Left hindlimb (tissue), 1 donor: ENCODE measurements at regions not wholly inside any gene's neighbourhood (a gene's known extent, or its start where the extent isn't known, plus 50 kb on each side); places are given as distances from the start of the nearest gene placed in this dataset.
"Not testable (repeated sequence)": the region's sequence is repeated elsewhere in the genome, so short reads cannot be mapped to it uniquely, and the experiment has no call there.

Source experiments
- DNase-seq: peaks from one replicate; pipeline ENCODE4 v3.0.0-alpha.2; 2018

DNA sequence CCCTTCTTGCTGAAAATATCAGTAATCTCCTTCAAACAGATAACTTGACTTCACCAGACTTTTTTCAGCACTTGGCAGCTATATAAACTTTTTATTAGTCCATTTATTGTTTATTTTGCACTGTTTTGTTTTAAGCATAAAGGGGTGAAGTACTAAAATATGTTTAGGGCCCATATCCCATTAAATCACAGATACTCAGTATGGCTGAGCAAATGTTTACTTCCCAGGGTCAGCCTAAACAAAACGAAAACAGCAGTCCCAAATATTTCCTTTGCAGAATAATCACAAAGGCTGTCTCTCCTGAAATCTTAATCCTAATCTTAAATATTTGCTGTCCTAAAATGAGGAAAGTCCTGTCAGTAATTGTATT lies 649.6 kb downstream of the TNS3 start:
- no peak for DNase-seq

DNA sequence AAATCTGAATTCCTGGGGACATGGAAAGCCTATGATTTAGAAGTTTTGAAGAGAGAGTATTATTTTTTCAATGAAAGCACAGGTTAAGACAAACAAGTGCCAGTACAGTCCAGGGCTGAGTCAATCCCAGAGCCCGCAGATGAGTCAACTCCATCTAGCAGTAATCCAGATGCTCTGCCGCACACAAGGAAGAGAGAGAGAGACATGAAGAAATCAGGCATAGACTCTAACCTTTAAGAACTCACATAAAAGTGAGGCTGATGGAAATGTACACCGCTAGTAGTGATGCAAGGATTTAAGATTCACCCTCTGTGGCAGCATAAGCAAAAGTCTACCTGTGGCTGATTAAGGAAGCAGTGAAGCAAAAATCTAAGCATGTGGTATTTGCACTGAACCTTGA lies 651.5 kb downstream of the TNS3 start:
- DNase-seq: no peak

DNA sequence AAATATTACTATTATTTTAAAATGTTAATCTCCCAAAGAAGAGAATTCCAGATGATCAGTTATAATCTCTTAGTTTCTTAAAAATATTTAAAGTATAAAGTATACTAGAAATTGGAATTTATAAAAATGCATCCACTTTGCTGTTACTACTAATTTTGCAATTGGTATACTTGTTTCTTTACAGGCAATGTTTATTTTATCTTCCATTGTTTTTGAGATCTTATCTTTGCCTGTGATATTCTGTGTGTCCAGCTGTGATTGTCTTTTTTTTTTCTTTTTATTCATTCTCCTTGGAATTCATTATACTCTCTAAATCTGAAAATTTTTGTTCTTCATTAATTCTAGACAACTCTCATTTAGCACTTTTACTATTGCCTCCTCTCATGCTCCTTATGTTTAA lies 652.6 kb downstream of the TNS3 start:
- DNase-seq: no peak

DNA sequence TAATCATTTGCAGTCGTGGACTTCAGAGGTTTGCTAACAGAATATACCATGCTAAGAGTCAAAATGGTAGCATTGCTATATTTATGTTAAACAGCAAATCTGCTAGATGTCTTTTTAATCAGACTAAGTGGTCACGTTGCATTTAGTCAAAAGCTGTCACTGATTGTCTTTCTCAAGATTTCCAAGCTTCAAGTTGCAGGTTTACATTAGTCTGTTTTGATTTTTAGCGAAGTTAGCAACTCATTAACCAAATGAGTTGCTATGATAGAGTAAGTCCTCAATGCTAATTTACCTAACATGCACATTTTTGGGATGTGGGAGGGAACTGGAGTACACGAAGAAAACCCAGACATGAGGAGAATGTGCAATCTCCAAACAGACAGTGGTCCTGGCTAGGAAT lies 653.2 kb downstream of the TNS3 start:
- DNase-seq: no peak

DNA sequence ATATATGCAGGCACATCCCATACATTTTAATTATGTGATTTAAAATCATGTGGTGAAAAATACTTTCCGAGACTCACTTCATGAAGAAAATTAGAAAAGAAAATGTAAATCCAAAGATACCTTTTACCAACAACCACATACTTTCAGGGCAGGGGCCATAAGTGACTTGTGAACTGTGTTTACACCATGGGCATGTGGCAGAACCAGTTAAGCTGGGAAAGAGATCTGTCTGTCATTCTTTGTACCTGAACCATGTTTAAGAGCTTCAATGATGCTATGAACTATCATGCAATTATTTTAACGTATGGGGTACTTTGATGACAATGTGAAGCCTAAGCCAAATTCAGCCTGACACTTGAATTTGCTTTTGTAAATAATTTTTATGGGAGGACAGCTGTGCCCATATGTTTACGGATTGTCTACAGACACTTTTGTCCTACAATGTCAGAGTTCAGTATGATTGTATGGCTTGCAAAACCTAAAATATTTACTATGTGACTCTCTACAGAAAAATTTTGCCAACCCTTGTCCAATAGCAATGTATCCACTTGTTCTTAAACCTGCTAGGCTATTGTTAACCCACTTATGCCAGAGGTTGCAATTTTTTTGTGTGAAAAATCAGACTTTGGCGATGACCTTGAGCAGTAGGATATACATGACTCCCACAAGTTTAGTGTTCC lies 654.6 kb downstream of the TNS3 start:
- DNase-seq: no peak

DNA sequence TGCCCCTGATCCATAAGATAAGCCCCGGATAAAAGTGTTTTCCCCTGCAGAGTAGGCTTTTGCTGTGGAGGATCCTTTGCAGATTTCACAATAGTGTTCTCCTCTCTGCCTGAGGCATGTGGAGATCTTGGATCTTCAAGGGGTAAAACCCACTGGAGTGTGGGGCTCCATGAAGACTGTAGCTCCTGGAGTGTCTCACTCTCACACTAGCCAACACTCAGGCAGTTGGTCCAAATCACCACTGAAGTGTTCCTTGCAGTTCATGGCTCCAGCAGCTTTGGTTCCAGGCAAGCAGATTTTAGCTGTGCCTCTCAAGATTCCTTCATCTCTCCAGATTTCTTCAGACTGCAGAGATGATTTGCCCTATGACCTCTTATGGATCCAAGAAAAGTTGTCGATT lies 665.3 kb downstream of the TNS3 start:
- DNase-seq: no peak

DNA sequence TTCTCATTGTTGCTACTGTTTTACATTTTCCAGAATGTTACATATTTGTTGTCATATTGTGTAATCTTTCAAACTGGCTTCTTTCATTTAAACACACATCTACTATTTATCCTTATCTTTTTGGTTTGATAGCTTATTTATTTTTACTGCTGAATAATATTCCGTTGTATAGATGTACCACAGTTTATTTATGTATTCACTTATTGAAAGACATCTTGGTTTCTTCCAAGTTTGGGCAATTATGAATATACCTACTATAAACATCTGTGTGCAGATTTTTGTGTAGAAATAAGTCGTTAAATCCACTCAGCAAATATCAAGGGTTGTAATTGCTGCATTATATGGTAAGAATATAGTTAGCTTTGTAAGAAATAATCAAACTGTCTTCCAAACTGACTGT lies 669.2 kb downstream of the TNS3 start:
- DNase-seq: no peak

DNA sequence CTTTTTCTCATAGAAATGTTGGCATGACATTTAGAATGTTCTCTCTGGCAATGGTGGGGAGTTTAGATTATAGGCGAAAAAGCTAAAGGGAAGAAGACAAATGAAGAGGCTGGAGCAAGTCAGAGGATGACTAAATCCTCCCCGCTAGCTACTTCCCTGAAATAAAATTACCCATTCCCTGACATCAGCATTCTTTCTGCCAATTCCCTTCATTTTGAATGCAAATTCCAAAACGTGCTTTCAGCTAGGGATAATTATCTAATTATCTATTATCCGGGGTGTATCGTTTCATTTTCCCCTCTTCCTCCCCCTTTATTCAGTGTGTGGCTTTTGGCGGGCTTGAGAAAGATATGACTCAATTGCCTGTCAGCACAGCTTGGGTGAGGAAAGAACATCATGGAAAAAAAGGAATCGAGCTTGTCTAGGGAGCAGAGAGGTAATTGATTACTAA lies 672.3 kb downstream of the TNS3 start:
- DNase-seq: no peak

DNA sequence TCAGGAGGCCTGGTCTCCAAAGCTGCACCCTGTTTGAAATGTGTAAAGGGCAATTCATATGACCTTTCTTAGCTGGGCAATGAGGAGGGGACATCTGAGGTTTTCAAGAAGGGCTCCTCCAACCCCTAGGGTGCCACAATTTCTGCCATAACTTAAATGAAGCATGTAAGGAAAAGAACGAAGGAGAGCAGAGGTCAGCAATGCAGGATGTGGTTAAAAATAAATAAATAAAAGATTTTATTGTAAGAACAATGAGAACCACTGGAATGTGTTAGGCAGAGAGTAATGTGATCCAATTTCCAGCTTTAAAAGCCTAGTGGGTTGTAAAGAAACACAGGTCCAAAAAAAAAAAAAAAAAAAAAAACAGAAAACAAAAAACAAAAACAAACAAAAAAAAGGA lies 673.1 kb downstream of the TNS3 start:
- no peak for DNase-seq

DNA sequence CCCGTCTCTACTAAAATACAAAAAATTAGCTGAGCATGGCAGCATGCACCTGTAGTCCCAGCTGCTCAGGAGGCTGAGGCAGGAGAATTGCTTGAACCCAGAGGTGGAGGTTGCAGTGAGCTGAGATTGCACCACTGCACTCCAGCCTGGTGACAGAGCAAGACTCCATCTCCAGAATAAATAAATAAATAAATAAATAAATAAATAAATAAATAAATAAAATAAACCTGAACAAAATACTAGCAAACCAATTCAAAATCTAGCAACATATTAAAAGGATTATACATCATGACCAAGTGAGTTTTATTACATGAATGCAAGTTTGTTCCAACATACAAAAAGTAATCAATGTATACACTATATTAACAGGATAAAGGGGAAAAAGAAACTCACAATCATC lies 677.4 kb downstream of the TNS3 start:
- DNase-seq: not testable (repeated sequence)

DNA sequence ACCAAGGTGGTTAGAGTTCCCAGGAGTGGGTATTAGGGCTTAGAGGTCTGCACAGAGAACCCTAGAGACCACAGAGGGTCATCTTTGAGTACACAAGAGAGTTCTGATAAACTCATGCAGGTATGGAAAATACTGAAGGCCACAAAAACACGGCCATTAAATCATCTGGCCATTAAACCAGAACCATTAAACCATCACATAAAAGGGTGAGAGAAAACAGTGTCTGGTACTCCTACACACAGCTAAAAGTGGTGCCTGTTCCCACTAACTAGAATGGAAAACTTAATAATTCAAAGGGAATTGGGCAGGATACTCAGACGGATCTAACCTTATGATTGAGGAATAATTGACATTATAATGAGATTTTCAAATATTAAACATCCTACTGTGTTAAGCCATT lies 679.4 kb downstream of the TNS3 start:
- DNase-seq: no peak

DNA sequence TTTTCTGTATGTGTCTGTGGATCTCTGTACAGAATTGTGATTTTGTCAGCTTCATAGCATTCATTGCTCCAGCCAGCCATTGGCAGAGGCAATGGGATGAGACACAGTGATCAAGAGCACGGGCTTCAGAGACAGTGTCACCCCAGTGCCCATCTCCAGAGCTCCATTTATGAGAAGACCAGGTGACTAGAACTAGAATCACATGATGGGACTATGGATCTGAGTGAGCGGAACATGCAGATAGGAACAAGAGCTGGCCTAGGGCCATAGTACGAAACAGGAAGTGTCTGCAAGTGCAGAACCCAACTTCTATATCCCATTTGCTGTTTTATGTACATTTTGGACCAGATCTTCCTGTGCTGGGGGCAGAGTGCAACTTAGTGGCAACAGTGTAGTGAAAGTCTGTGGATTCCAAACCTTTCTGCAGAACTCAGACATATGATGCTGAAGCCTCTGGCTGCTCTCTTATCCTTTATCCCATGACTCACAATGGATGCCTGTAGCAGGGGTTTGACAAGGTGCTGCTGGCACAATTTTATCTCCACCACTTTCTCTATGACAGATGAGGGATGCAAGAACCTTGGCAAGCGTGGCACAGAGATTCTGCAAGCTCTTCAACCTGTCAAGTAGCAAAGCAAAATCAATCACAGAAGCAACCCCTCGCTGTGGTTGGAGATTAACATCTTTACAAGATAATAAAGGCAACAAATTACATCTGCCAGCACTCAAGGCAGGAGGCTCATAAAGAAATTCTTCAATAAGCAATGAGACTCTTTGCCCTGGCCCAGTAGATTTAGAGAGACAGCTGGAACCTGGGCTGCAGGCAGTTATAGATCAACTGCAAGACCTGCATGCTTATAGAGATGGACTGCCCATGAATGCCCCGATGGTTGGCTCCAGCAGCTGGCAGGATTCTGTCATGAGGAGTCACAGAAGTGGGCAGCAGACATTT lies 681.3 kb downstream of the TNS3 start:
- no peak for DNase-seq

DNA sequence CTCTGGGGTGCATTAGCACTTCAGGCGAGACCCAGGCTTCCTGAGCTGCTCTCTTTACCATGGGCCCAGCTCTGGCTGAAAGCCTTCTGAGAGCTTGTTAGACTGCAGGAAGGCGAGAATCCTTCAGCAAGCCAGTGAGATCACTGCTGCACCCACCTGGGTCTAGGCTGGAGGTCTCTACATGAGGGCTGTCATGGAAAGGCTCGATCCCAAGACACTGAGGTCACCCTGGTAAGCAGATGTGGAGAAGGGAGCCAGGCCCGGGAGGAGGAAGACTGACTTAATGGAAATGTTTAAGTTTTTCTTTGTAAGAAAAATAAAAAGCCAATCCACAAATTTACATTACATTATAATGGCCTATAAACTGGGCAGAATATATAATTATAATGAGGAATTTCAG lies 684.5 kb downstream of the TNS3 start:
- DNase-seq: no peak

DNA sequence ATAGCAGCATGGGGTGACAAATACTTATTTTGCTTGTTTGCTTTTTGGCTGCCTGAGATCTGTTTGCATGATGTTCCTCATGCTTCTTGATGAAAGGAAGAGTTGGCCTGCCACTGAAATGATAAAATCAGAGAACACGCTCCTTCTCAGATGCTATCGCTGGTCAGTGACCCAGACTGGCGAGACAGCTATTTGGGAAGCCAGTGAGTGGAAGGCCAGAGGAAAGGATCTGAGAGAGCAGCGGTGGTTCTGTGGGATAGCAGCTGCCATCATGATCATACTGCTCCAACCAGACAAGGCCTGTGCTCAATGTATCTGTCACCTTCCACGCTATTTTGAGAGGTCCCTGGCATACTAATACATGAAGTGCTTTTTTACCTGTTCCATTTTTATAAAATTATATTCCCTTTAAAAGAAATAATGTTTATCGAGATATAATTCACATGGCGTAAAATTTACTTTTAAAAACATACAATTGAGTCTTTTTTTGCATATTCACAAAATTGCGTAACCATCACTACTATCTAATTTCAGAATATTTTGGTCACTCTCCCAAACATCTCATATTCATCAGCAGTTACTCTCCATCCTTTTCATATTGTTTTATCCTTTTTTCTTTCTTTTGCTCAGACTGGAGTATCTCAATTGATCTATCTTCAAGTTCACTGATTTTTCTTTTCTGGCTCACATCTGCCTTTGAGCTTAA lies 695.1 kb downstream of the TNS3 start:
- no peak for DNase-seq

DNA sequence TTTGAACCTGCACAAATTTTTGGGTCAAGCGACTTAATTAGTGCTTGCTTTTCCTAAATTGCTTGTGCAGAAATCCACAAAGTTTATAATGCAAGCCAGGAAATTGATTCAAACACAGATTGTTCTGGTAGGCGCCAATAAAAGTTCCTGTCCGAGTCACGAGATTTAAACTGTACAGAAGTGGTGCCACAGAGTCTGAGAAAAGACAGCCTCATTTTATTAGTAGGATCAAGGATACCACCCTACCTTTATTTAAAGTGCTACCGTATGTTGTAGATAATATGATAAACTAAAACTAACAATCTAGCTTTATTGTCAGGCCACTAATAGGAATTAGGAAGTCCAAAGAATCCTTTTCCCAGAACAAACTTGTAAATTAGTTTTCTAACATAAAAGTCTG lies 696.7 kb downstream of the TNS3 start:
- DNase-seq: no peak

DNA sequence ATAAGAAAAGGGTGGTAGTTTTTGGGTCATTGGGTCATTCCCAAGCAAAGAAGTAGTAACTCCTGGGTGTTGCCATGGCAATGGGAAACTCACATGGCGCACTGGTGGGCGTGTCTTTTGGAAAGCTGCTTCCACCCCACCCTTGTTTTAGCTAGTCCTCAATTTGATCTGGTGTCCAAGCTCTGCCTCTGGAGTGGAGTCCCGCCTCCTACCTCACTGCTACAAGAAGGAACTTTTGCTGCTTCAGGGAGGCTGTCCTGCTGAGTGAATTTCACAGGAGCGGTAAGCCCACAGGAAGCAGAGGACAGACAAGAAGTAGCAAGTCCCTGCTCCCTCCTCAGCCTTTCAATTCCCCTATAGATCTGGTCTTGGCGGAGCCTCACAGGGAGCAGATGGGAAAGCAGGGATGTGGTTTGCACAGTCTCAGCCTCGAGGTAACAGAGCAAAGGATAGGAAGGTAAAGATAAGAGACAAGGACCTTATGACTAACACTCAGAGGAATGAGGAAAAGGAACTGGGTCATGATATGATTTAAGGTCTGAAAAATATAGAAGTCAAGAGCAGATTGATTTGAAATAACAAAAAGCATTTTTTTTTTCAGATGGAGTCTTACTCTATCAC lies 700.3 kb downstream of the TNS3 start:
- DNase-seq: no peak

DNA sequence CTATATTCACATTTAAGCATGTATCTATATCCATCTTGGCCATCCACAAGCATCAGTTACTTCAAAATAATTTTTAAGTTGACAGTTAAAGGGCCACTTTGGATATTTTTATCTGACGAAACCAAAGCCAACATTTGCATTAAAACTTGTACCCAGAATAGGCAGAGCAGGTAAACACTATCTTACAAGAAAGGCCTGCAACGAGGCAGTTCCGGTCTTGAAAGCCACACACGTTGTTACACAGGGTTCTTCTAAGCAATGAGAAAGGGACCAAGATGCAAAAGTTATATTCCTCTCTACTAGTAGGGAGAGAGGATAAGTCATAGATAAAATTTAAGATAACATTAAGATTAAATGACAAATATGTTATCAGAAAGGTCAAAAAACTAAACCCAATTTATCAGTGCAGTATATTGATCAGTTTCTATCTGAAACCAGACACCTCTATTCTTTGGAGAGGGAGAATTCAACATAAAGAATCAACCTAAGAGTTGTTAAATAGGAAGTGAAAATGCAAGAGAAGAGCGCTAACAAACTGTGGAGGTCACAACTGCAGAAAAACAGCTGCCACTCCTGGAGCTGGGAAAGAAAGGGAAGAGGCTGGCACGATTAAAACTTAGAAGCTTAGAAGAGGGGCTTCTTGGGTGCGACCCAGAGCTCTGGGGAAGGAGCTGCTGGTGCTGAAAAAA lies 701.3 kb downstream of the TNS3 start:
- no peak for DNase-seq

DNA sequence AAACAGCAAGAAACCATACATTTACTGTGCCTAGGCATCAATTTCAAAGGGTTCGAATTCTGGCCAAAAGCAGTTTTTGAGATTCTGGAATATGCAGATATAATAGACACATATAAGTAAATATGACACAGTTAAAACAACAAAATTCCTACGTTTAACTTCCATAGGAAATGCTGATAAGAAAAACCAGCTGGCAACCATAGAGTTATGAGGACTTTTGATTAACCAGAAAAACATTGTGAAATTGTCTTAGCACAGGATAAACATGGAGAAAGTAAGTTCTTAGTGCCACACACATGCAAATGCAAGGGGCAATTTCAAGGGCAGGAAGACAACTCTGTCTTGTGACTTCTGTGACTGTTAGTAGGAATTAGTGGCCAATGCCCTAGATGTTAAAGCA lies 702.1 kb downstream of the TNS3 start:
- DNase-seq: no peak

DNA sequence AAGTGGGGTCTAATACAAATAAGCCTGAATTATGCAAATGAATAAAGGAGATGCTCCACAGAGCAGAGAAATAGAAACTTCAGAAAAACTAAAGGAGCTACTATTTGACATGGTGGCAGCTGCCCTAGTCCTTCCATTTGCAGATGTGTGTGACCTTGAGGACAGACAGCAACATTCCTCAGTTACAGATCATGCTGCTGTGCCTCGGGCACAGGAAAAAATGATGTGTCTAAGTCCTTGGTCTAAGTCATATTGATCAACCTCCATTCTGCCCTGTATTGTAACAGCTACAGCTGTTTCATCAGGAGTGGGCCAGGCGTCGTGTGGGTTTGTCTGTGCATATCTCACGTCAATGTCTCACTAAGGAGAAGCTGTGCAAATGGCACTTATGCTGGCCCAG lies 710.4 kb downstream of the TNS3 start:
- DNase-seq: no peak

DNA sequence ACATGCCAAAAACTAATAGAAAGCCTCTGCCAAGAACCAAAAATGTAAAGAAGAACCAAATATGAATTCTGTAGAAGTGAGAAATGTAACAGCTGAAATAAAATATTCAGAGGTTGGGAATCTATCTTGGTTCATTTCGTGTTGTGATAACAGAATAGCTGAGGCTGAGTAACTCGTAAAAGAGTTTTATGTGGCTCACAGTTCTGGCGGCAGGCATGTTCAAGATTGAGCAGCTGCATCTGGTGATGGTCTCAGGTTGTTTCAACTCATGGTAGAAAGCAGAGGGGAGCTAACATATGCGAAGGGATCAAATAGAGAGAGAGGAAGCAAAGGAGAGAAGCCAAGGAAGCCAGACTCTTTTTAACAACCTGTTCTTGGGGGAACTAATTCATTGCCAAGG lies 717.2 kb downstream of the TNS3 start:
- DNase-seq: no peak

DNA sequence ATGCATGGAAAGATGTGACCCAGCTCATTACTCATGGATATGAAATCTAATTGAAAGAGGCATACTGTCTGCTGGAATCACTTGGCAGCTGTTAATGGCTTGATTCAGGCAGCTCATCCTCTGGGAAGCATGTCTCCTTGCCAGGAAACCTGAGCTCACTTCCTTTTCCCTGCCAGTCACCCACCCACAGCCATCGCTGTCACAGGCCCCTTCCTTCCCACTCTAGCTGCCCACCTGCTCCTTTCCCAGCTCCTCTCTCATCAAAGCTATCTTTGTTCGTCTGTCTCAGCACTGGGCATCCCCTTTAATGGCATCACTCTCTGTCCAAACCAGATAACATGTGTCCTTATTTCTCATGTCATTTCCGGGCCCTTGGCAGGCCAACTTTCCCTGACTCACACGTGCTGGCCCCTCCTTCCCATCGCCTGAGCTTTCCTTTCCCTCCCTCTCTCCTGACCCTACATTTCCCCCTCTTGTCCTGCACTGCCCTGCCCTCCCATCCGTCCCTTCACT lies 721.9 kb downstream of the TNS3 start:
- peak; percentile 46 for DNase-seq

DNA sequence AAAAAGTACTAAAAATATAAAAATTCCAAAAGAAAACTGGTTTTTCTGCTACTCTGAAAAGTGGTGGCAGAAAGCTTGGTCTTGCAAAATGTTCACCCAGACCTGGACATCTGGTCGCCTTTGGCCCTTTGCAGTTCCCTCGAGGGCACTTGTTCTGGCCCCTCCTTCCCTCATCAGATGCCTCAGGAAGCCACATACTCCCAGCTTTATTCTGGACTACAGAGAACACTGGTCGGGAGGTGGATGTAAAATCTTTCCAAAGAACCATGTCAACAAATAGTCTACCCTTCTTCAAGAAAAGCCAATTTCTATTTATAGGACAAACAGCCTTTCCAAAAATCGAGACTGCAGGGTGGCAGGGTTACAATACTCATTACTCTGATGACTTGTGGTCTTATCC lies 726.1 kb downstream of the TNS3 start:
- no peak for DNase-seq
